ENCODE measurements at regions not wholly inside any gene's neighbourhood (a gene's known extent, or its start where the extent isn't known, plus 50 kb on each side); places are given as distances from the start of the nearest gene placed in this dataset.

DNA sequence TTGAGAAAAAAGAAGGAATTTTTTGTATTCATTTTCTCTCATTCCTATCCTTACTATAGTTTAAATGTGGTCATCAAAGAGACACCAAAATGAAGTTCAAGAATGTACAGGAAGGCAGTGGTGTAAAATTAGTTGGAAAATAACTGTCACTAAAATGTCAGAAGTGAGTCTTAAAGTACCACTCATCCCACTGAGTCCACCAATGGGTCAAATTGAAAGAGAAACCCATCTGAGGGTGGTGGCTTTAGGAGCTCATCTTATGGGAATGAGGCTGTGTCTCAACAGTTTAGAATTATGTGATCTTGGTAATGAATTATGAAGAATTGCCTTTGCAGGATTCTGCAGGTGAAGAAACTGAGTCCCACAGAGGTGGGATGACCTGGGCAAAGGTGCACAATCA is 403.5 kb downstream of the FGF9 start:
- Histone ChIP-seq H3K27ac (no peak overlapping the region), H3K4me3 (no peak overlapping the region), H3K27me3 (no peaks in the 10 kb centered on the region), H3K9me3 (no peaks in the 10 kb centered on the region), H3K4me1 (no peaks in the 10 kb centered on the region), H3K36me3 (no peaks in the 10 kb centered on the region)
- TF ChIP-seq EP300 (IDR thresholded peaks at IDR 0.05): no peak
- ATAC-seq: no peak

DNA sequence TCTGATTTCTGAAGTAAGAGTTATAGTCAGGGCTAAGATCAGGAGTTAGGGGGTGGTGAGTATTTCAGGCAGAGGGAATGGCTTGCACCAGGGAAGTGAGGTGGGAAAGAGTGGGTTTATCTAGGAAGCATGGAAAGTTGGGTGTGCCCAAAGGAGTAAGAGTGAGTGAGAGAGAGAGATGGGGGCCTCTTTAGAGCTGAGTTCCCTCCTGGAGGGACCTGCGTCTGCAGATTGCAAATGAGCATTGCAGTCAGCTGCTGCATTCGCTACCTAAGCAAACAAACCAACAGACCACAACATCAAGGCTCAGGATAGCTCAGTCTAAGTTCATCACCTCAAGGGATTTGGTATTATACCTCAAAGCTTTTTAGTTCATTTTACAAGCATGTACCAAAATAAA is 405.8 kb downstream of the FGF9 start:
- no peaks in the 10 kb centered on the region for H3K9me3 ChIP-seq
- no peak overlapping the region for H3K27ac ChIP-seq
- H3K36me3 ChIP-seq: no peaks in the 10 kb centered on the region
- 67% methylated on average over 2 of the region's 2 CpGs; no CpG with 5 or more reads in 1 of the 2 donors for WGBS, 2 donors (ENCODE audit: low coverage in 1 of 2)
- no peaks in the 10 kb centered on the region for H3K27me3 ChIP-seq
- no peaks in the 10 kb centered on the region for H3K4me1 ChIP-seq
- TF ChIP-seq CTCF (IDR thresholded peaks at IDR 0.05) (no peak), POLR2AphosphoS5 (IDR thresholded peaks at IDR 0.05) (no peak), EP300 (IDR thresholded peaks at IDR 0.05) (no peak)
- H3K4me3 ChIP-seq: no peak overlapping the region
- no peak for ATAC-seq

- ATAC-seq: peak; percentile 62
- Histone ChIP-seq H3K4me1 (no peaks in the 10 kb centered on the region), H3K27me3 (no peaks in the 10 kb centered on the region), H3K9me3 (no peaks in the 10 kb centered on the region), H3K36me3 (no peaks in the 10 kb centered on the region), H3K4me3 (no peak overlapping the region), H3K27ac (no peak overlapping the region)
- TF ChIP-seq CTCF (IDR thresholded peaks at IDR 0.05) (no peak), EP300 (IDR thresholded peaks at IDR 0.05) (no peak), POLR2A (IDR thresholded peaks at IDR 0.05) (no peak), POLR2AphosphoS5 (IDR thresholded peaks at IDR 0.05) (no peak)
- WGBS, 2 donors (ENCODE audit: low coverage in 1 of 2): 3 to 8% methylated on average over 2 to 3 of the region's 3 CpGs
These were observed 406.4 kb downstream of the FGF9 start for GRCh38 chr13:22077205-22077683.

DNA sequence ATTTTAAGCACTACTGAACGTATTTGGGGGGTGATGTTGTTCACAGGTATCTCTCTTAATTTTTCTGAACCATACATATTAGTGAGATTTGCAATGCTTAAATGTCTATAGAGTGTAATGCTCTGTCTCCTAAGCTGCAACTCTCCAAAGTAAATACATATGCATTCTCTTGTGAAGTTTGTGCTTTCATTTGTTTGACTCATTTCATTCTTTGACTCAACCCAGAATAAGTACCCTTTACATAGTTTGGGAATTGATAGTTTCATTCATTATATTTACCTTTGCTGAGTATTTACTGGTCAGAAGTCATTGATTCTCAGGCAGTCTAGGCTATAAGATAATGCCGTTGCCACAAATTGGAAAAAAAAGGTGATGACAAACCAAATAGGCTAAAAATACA is 406.9 kb downstream of the FGF9 start:
- no peak overlapping the region for H3K4me3 ChIP-seq
- peaks cover 3% of the 10 kb centered on the region for H3K27me3 ChIP-seq
- H3K27ac ChIP-seq: no peak overlapping the region
- no peaks in the 10 kb centered on the region for H3K4me1 ChIP-seq
- no peak for ATAC-seq
- no peak for TF ChIP-seq POLR2AphosphoS5 (IDR thresholded peaks at IDR 0.05)
- TF ChIP-seq POLR2A (IDR thresholded peaks at IDR 0.05): no peak
- no peak for TF ChIP-seq CTCF (IDR thresholded peaks at IDR 0.05)
- no peak for TF ChIP-seq EP300 (IDR thresholded peaks at IDR 0.05)
- 0 to 4% methylated on average over 2 of the region's 2 CpGs for WGBS, 2 donors (ENCODE audit: low coverage in 1 of 2)
- H3K9me3 ChIP-seq: no peaks in the 10 kb centered on the region
- H3K36me3 ChIP-seq: no peaks in the 10 kb centered on the region

- Histone ChIP-seq H3K4me3 (no peak overlapping the region), H3K4me1 (no peaks in the 10 kb centered on the region), H3K36me3 (no peaks in the 10 kb centered on the region), H3K27ac (no peak overlapping the region), H3K9me3 (no peaks in the 10 kb centered on the region), H3K27me3 (peaks cover 6% of the 10 kb centered on the region)
- ATAC-seq: no peak
- 84 to 86% methylated on average over 9 of the region's 11 CpGs for WGBS, 2 donors (ENCODE audit: low coverage in 1 of 2)
- TF ChIP-seq POLR2A (IDR thresholded peaks at IDR 0.05): no peak
- no peak for TF ChIP-seq CTCF (IDR thresholded peaks at IDR 0.05)
- no peak for TF ChIP-seq EP300 (IDR thresholded peaks at IDR 0.05)
- TF ChIP-seq POLR2AphosphoS5 (IDR thresholded peaks at IDR 0.05): no peak
These were observed 409.1 kb downstream of the FGF9 start for GRCh38 chr13:22079961-22080360.

All from gastroesophageal sphincter (tissue), 4 donors.